K562 (cell line): ENCODE measurements at regions not wholly inside any gene's neighbourhood (a gene's known extent, or its start where the extent isn't known, plus 50 kb on each side); places are given as distances from the start of the nearest gene placed in this dataset.

Experiments
- ATAC-seq: fragments of 200-7000 bp; cut with Tn5 transposase; 3 replicates; pipeline ENCODE4 v1.9.1; 2020; ENCODE audit warnings: moderate library complexity
- BruUV-seq: library from RNA; stranded (reverse); fragments of 400-500 nt; replicated peaks from 2 replicates; lab custom pipeline; 2021; lab: Mats Ljungman, UMichigan
- CTCF ChIA-PET: fragments of 300-600 bp; formaldehyde crosslinking; extraction: SDS; loops from one replicate; lab custom pipeline; 2021; ENCODE audit warnings: low intra/inter-chr PET ratio; lab: Yijun Ruan, JAX
- POLR2A ChIA-PET: fragments of 300-600, 350-650 bp; sonication (Branson Sonifier 250); formaldehyde crosslinking; extraction: SDS; loops from one replicate; lab custom pipeline; 2021; ENCODE audit warnings: antibody characterized with exemption, inconsistent platforms; lab: Yijun Ruan, JAX
- DNase-seq, 4 experiments: peaks; one replicate each; pipeline versions ENCODE4 v3.0.0 to v3.0.0-alpha.2; 2011 to 2018; ENCODE audit warnings: low spot score in 3 of 4, mixed read lengths in 3 of 4; ENCODE audit errors: extremely low read depth in 1 of 4
- FAIRE-seq: peaks from 2 replicates; lab custom pipeline; 2011; peaks lifted over from hg19 to GRCh38; lab: Jason Lieb, UNC
- H2AFZ ChIP-seq: 2 replicates; pipeline ENCODE4 v1.6.0; 2011; ENCODE audit warnings: low read depth, low read length, control low read depth, inconsistent platforms
- H3K27ac ChIP-seq: fragments of 200-600 bp; 3 replicates; pipeline ENCODE4 v1.8.0; 2011; ENCODE audit warnings: low read depth, mild to moderate bottlenecking, control low read depth, inconsistent platforms, low read length, moderate library complexity, mixed read lengths; ENCODE audit errors: extremely low read depth
- H3K27me3 ChIP-seq, 2 experiments: fragments of 300-600 bp in 1 of 2; 2 replicates in 1 of 2; 3 replicates in 1 of 2; pipeline versions ENCODE4 v1.6.0 to v1.8.0; 2011; ENCODE audit warnings: inconsistent platforms in 2 of 2, low read length in 2 of 2, mild to moderate bottlenecking in 1 of 2, mixed read lengths in 1 of 2, moderate library complexity in 1 of 2; ENCODE audit not compliant: control insufficient read depth in 2 of 2, insufficient read depth in 2 of 2
- H3K36me3 ChIP-seq: fragments of 300-600 bp; 3 replicates; pipeline ENCODE4 v1.8.0; 2011; ENCODE audit warnings: mild to moderate bottlenecking, low read length, inconsistent platforms; ENCODE audit not compliant: control insufficient read depth, insufficient read depth
- H3K4me1 ChIP-seq, 2 experiments: fragments of 200-600 bp in 1 of 2; replicated peaks in 1 of 2; 2 replicates in 1 of 2; 3 replicates in 1 of 2; pipeline versions ENCODE4 v1.5.1 to v1.8.0; 2011; ENCODE audit warnings: inconsistent platforms in 2 of 2, low read length in 2 of 2, mild to moderate bottlenecking in 1 of 2, mixed read lengths in 1 of 2, moderate library complexity in 1 of 2; ENCODE audit not compliant: control insufficient read depth in 2 of 2, insufficient read depth in 2 of 2
- H3K4me2 ChIP-seq: 2 replicates; pipeline ENCODE4 v1.6.1; 2011; ENCODE audit warnings: low read length, control low read depth, inconsistent platforms, mixed read lengths; ENCODE audit not compliant: insufficient read depth
- H3K4me3 ChIP-seq: fragments of 200-600 bp; sonication (generic), shearing (Covaris generic); 2 replicates; pipeline ENCODE4 v1.5.1; 2016; ENCODE audit warnings: control low read depth, inconsistent platforms
- H3K79me2 ChIP-seq: fragments of 200-600 bp; 3 replicates; pipeline ENCODE4 v1.8.0; 2011; ENCODE audit warnings: low read length, inconsistent platforms; ENCODE audit not compliant: control insufficient read depth, insufficient read depth
- H3K9ac ChIP-seq, 2 experiments: 2 replicates each; pipeline versions ENCODE4 v1.6.0 to v1.6.1; 2011; ENCODE audit warnings: low read depth in 2 of 2, low read length in 2 of 2, control low read depth in 1 of 2, inconsistent platforms in 1 of 2, mild to moderate bottlenecking in 1 of 2, mixed read lengths in 1 of 2; ENCODE audit not compliant: insufficient read depth in 1 of 2
- H3K9me1 ChIP-seq: one replicate; pipeline ENCODE4 v1.6.0; 2011; ENCODE audit warnings: inconsistent platforms, mild to moderate bottlenecking, low read length, moderate library complexity; ENCODE audit not compliant: control insufficient read depth, insufficient read depth
- H3K9me3 ChIP-seq: replicated peaks from 2 replicates; pipeline ENCODE4 v1.5.1; 2011; ENCODE audit warnings: low read depth, low read length, inconsistent platforms; ENCODE audit not compliant: control insufficient read depth, insufficient read depth
- H4K20me1 ChIP-seq: replicated peaks from 2 replicates; pipeline ENCODE4 v1.6.1; 2011; ENCODE audit warnings: low read length, inconsistent platforms, mixed read lengths; ENCODE audit not compliant: control insufficient read depth, insufficient read depth
- ASH1L ChIP-seq: fragments of 450-650 bp; IDR thresholded peaks from 2 replicates; pipeline ENCODE4 v1.6.1; 2018; ENCODE audit warnings: borderline replicate concordance, mild to moderate bottlenecking, low read depth; ENCODE audit not compliant: partially characterized antibody
- HCFC1 ChIP-seq: IDR thresholded peaks from 2 replicates; pipeline ENCODE4 v1.6.1; 2012; ENCODE audit warnings: low read depth, low read length, improper control_type of control experiment
- HDAC3 ChIP-seq: fragments of 450-650 bp; IDR thresholded peaks from 2 replicates; pipeline ENCODE4 v1.6.1; 2018; ENCODE audit warnings: borderline replicate concordance, mild to moderate bottlenecking, moderate library complexity; ENCODE audit not compliant: partially characterized antibody
- POLR2H ChIP-seq: IDR thresholded peaks from 2 replicates; pipeline ENCODE4 v1.6.1; 2016; ENCODE audit warnings: missing genetic modification characterization, low read depth, mild to moderate bottlenecking, control low read depth, missing compliant biosample characterization, moderate library complexity
- RHOXF2B ChIP-seq: fragments of 250-450 bp; sonication (Bioruptor Pico); conservative IDR thresholded peaks from 2 replicates; pipeline ENCODE4 v1.5.1; 2021
- RNF2 ChIP-seq: sonication (generic); IDR thresholded peaks from 2 replicates; pipeline ENCODE4 v1.6.1; 2016
- SLC30A9 ChIP-seq: fragments of 250-450 bp; sonication (Bioruptor Pico); IDR thresholded peaks from 2 replicates; pipeline ENCODE4 v1.8.0; 2022; ENCODE audit warnings: mild to moderate bottlenecking, moderate library complexity
- SMAD2 ChIP-seq: fragments of 150-350 bp; IDR thresholded peaks from 2 replicates; pipeline ENCODE4 v1.6.1; 2014; ENCODE audit warnings: low read depth, mild to moderate bottlenecking, low read length
- ZNF699 ChIP-seq: fragments of 250-450 bp; sonication (Bioruptor Pico); IDR thresholded peaks from 2 replicates; pipeline ENCODE4 v1.8.0; 2021; ENCODE audit warnings: mild to moderate bottlenecking, moderate library complexity; ENCODE audit not compliant: insufficient replicate concordance
- ZNF77 ChIP-seq: fragments of 250-450 bp; sonication (Bioruptor Pico); IDR thresholded peaks from 2 replicates; pipeline ENCODE4 v1.5.0; 2020
- WGBS: fragments of 100-300 bp; shearing (Covaris generic); methylation state at CpG from one replicate; pipeline ENCODE4 v1.1.6; 2016; ENCODE audit warnings: low coverage, mixed read lengths; ENCODE audit not compliant: insufficient coverage; ENCODE audit errors: missing lambda C conversion rate; 5-methylcytosine and 5-hydroxymethylcytosine counted together
- in situ Hi-C: fragments of 300-500 bp; cut with MboI; formaldehyde crosslinking; loops from 4 replicates; pipeline ENCODE4 v1.15.0; 2018; ENCODE audit warnings: inconsistent platforms, mixed read lengths
- intact Hi-C: fragments of 100-400 bp; cut with micrococcal nuclease; formaldehyde crosslinking; loops from 2 replicates; pipeline ENCODE4 v1.14.2; 2022
- TF ChIP-seq, protein P1 (sequence below): sonication (generic); formaldehyde crosslinking; IDR thresholded peaks from 2 replicates; pipeline ENCODE4 v1.8.1; 2022; ENCODE audit warnings: missing genetic modification reagents

DNA sequence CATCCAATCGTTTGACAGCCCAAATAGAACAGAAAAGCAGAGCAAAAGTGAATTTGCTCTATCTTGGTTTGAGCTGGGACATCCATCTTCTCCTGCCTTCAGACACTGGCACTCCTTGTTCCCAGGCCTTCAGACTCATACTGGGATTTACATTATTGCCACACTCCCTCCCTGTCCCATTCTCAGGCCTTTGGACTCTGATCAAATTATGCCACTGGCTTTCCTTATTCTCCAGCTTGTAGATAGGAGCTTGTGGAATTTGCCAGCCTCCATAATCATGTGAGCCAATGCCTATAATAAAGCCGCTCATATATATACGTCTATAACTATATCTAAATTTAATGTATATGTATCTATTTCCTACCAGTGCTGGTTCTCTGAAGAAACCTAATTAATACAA lies 568.3 kb upstream of the KIRREL3 start:
- DNase-seq (no peak), FAIRE-seq (no peak), ATAC-seq (no peak)
- POLR2A ChIA-PET = no interaction called here
- H3K4me3 ChIP-seq = no peak overlapping the region
- no peaks in the 10 kb centered on the region for H4K20me1 ChIP-seq
- intact Hi-C loops = no loop called here
- 0% methylated on average over 3 of the region's 3 CpGs for WGBS
- BruUV-seq = no TSS peak
- H3K9ac ChIP-seq = no peak overlapping the region
- H3K9me1 ChIP-seq = no peaks in the 10 kb centered on the region
- no peaks in the 10 kb centered on the region for H3K4me1 ChIP-seq
- H3K4me2 ChIP-seq = no peak overlapping the region
- H2AFZ ChIP-seq = no peak overlapping the region
- TF ChIP-seq POLR2H = no peak
- no peak for TF ChIP-seq HCFC1
- TF ChIP-seq RNF2 = no peak
- TF ChIP-seq SMAD2 = no peak
- TF ChIP-seq RHOXF2B (CRISPR knock-in tag) = no peak
- no peak for TF ChIP-seq ZNF77 (CRISPR knock-in tag)
- TF ChIP-seq, all 486 proteins: peak for 0
- CTCF ChIA-PET = no interaction called here
- no peaks in the 10 kb centered on the region for H3K79me2 ChIP-seq
- no peaks in the 10 kb centered on the region for H3K9me3 ChIP-seq
- in situ Hi-C loops = no loop called here
- H3K36me3 ChIP-seq = no peaks in the 10 kb centered on the region
- no peaks in the 10 kb centered on the region for H3K27me3 ChIP-seq
- no peak overlapping the region for H3K27ac ChIP-seq

DNA sequence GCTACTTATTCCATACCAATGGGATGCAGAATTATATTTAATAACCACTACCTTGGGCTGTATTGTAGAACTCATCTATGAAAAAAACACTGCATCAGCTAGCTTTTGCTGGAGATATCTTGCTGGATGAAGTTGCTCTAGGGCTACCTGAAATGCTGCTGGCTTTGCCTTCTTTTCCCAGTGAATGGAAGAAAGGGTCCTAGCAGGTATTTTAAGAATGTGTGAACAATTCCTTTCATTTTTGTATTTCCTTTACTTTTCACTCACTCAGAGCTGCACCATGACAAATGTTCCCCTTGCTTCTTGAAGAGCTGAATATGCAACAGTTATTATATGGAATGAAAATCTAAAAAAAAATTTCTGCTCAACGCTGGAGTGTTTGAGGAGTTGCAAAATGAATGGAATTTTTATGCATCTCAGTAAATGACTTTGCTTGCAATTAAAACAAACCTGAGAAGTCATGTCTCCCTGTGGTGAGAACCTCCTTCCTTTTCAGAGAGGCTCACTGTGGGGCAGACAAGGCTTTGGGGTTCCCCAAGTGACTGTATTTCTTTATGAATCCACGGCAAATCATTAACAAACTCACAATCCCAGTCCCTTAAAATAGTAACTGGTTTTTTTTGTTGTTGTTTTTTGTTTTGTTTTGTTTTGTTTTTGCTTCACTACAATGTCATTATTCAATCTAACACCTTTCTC lies 566.8 kb upstream of the KIRREL3 start:
- FAIRE-seq = no peak
- Histone ChIP-seq H3K4me2 (no peak overlapping the region), H3K9me1 (no peaks in the 10 kb centered on the region), H3K9ac (no peak overlapping the region), H4K20me1 (no peaks in the 10 kb centered on the region), H2AFZ (no peak overlapping the region), H3K36me3 (no peaks in the 10 kb centered on the region), H3K9me3 (peaks cover 2% of the 10 kb centered on the region; the same call in 1 of the 2 replicates), H3K4me3 (no peak overlapping the region), H3K27me3 (no peaks in the 10 kb centered on the region), H3K79me2 (no peaks in the 10 kb centered on the region), H3K4me1 (no peaks in the 10 kb centered on the region), H3K27ac (no peak overlapping the region)
- no peak for DNase-seq
- BruUV-seq = no TSS peak
- ChIA-PET CTCF (no interaction called here), POLR2A (no interaction called here)
- WGBS = 3% methylated on average over 2 of the region's 2 CpGs
- TF ChIP-seq, protein P1, sequence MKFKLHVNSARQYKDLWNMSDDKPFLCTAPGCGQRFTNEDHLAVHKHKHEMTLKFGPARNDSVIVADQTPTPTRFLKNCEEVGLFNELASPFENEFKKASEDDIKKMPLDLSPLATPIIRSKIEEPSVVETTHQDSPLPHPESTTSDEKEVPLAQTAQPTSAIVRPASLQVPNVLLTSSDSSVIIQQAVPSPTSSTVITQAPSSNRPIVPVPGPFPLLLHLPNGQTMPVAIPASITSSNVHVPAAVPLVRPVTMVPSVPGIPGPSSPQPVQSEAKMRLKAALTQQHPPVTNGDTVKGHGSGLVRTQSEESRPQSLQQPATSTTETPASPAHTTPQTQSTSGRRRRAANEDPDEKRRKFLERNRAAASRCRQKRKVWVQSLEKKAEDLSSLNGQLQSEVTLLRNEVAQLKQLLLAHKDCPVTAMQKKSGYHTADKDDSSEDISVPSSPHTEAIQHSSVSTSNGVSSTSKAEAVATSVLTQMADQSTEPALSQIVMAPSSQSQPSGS (CRISPR knock-in tag) = no peak
- TF ChIP-seq ZNF699 (CRISPR knock-in tag) = no peak
- no peak for TF ChIP-seq HDAC3
- TF ChIP-seq ASH1L = no peak
- TF ChIP-seq SLC30A9 = no peak
- in situ Hi-C loops = no loop called here
- ATAC-seq = no peak
- intact Hi-C loops = no loop called here
